Body of pancreas (tissue), 4 donors: ENCODE measurements at regions not wholly inside any gene's neighbourhood (a gene's known extent, or its start where the extent isn't known, plus 50 kb on each side); places are given as distances from the start of the nearest gene placed in this dataset.

Experiments
- ATAC-seq: fragments of 150-250 bp; one replicate; pipeline ENCODE4 v1.9.1; 2016
- DNase-seq, 4 donors: peaks; one replicate each; pipeline ENCODE4 v3.0.0-alpha.2; 2019
- H3K27ac ChIP-seq, 4 donors: fragments of 200-600 bp; sonication (generic); 1 replicate in 3 of 4; 2 replicates in 1 of 4; pipeline versions ENCODE4 v1.5.1 to v1.6.1; 2016 to 2019; ENCODE audit warnings: mild to moderate bottlenecking in 1 of 4, mixed read lengths in 1 of 4, moderate library complexity in 1 of 4
- H3K27me3 ChIP-seq, 2 donors: fragments of 200-600 bp; sonication (generic); one replicate each; pipeline ENCODE4 v1.6.0; 2016; ENCODE audit warnings: mild to moderate bottlenecking in 1 of 2
- H3K36me3 ChIP-seq, 2 donors: fragments of 200-600 bp; sonication (generic); replicated peaks in 1 of 2; 2 replicates each; pipeline ENCODE4 v1.5.1; 2016; ENCODE audit warnings: low read depth in 2 of 2; ENCODE audit not compliant: insufficient read depth in 1 of 2
- H3K4me1 ChIP-seq: fragments of 200-600 bp; sonication (generic); one replicate; pipeline ENCODE4 v1.6.0; 2016
- H3K4me3 ChIP-seq, 2 donors: fragments of 200-600 bp; sonication (generic); 1 replicate in 1 of 2; 2 replicates in 1 of 2; pipeline ENCODE4 v1.5.1; 2016 to 2019
- H3K9me3 ChIP-seq, 3 donors: fragments of 200-600 bp; sonication (generic); 1 replicate in 2 of 3; 2 replicates in 1 of 3; pipeline ENCODE4 v1.5.1; 2016
- POLR2A ChIP-seq, 3 donors: fragments of 450-650 bp; IDR thresholded peaks; one replicate each; pipeline ENCODE4 v1.6.1; 2016; ENCODE audit warnings: antibody characterized with exemption in 3 of 3, mild to moderate bottlenecking in 2 of 3
- whole genome bisulfite sequencing, 2 donors: methylation state at CpG; one replicate each; pipeline ENCODE4 v1.1.5; 2017; 5-methylcytosine and 5-hydroxymethylcytosine counted together
- intact Hi-C: fragments of 100-400 bp; cut with DNase I; formaldehyde crosslinking; loops from one replicate; pipeline ENCODE4 v1.15.1; 2023
- TF ChIP-seq, protein P1 (sequence below), 7 experiments: fragments of 450-650 bp in 4 of 7; fragments of 200-600 bp in 3 of 7; sonication (generic) in 3 of 7; IDR thresholded peaks; one replicate each; pipeline ENCODE4 v1.5.1; 2016 to 2019; ENCODE audit warnings: antibody characterized with exemption in 7 of 7

DNA sequence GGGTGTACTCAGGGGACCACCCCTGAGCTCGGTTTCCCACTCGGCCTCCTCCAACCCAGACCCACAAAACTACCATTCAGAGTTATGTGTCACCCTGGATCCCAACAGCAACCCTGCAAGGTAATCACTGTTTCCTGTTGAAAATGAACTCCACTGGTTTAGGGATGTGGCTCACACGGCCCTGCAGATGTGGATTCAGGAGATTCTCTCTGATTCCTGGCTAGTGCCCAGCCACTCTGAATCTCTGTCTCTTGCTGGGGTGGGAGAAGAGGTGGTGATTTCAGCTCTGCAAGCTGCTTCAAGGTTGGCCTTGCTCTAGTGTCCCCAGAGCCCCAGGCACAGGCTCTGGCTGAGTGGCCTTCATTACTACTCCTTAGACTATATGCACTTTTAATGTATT lies 1231.6 kb downstream of the TBC1D22A start:
- Histone ChIP-seq H3K27ac (no peak overlapping the region), H3K9me3 (no peaks in the 10 kb centered on the region), H3K4me3 (no peak overlapping the region), H3K4me1 (no peaks in the 10 kb centered on the region), H3K36me3 (no peaks in the 10 kb centered on the region), H3K27me3 (no peaks in the 10 kb centered on the region)
- no peak for DNase-seq
- 37 to 48% methylated on average over 3 of the region's 3 CpGs for WGBS, 2 donors
- ATAC-seq: no peak
- intact Hi-C loops: no loop called here
- TF ChIP-seq, protein P1, sequence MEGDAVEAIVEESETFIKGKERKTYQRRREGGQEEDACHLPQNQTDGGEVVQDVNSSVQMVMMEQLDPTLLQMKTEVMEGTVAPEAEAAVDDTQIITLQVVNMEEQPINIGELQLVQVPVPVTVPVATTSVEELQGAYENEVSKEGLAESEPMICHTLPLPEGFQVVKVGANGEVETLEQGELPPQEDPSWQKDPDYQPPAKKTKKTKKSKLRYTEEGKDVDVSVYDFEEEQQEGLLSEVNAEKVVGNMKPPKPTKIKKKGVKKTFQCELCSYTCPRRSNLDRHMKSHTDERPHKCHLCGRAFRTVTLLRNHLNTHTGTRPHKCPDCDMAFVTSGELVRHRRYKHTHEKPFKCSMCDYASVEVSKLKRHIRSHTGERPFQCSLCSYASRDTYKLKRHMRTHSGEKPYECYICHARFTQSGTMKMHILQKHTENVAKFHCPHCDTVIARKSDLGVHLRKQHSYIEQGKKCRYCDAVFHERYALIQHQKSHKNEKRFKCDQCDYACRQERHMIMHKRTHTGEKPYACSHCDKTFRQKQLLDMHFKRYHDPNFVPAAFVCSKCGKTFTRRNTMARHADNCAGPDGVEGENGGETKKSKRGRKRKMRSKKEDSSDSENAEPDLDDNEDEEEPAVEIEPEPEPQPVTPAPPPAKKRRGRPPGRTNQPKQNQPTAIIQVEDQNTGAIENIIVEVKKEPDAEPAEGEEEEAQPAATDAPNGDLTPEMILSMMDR (IDR thresholded peaks at IDR 0.05): no peak
- no peak for TF ChIP-seq POLR2A (IDR thresholded peaks at IDR 0.05)

- H3K27me3 ChIP-seq: no peaks in the 10 kb centered on the region
- DNase-seq (no peak), ATAC-seq (no peak)
- H3K4me1 ChIP-seq: no peaks in the 10 kb centered on the region
- H3K9me3 ChIP-seq: peaks cover 0 to 7% (median 0%) of the 10 kb centered on the region in 3 donors
- 37 to 42% methylated on average over 3 of the region's 3 CpGs for WGBS, 2 donors
- no peak overlapping the region for H3K27ac ChIP-seq
- H3K4me3 ChIP-seq: no peak overlapping the region
- intact Hi-C loops: no loop called here
- no peaks in the 10 kb centered on the region for H3K36me3 ChIP-seq
- TF ChIP-seq, protein P1 (IDR thresholded peaks at IDR 0.05): no peak
Observed at GRCh38 chr22:47990481-47990880, 1228.0 kb downstream of the TBC1D22A start.

DNA sequence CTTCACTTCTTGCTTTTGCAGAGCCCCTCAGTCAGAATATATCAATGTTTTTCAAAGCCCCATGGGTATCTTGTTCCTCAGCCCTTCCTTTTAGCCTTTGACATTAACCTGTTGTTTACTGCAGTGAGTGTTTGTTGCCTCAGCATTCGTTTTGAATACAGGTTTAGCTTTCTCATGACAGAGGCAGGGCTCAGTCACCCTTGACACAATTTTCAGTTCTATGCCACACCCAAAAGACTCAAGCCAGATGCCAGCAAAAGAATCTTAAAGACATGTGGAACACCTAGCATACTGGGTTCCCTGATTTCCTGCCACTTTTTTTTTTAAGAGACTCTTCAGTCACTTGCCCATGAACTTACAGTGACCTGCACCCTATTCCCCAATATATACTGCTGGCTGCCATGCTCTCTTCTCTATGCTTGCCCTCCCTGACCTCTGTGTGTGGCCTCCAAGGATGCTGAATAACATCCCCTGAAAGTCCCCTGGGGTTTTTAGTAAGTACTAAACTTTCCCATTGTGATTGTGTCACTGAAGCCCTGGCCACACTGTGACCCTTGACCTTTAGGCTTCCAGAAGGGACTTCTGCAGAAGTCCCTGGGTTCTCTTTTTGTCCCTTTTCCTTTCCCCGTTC lies 1225.5 kb downstream of the TBC1D22A start:
- H3K4me3 ChIP-seq: no peak overlapping the region
- no peaks in the 10 kb centered on the region for H3K36me3 ChIP-seq
- ATAC-seq (no peak), DNase-seq (no peak)
- H3K4me1 ChIP-seq: no peaks in the 10 kb centered on the region
- WGBS, 2 donors: 24 to 29% methylated on average over 2 of the region's 2 CpGs
- intact Hi-C loops: no loop called here
- TF ChIP-seq, protein P1 (IDR thresholded peaks at IDR 0.05): no peak
- peaks cover 0 to 7% (median 0%) of the 10 kb centered on the region in 3 donors for H3K9me3 ChIP-seq
- H3K27ac ChIP-seq: no peak overlapping the region
- no peaks in the 10 kb centered on the region for H3K27me3 ChIP-seq

- H3K27me3 ChIP-seq: no peaks in the 10 kb centered on the region
- DNase-seq (no peak), ATAC-seq (no peak)
- H3K27ac ChIP-seq: no peak overlapping the region
- H3K9me3 ChIP-seq: no peaks in the 10 kb centered on the region
- intact Hi-C loops: no loop called here
- TF ChIP-seq POLR2A (IDR thresholded peaks at IDR 0.05): no peak
- TF ChIP-seq, protein P1 (IDR thresholded peaks at IDR 0.05): no peak
- WGBS, 2 donors: 53 to 57% methylated on average over 3 of the region's 3 CpGs
- H3K4me3 ChIP-seq: no peak overlapping the region
- no peaks in the 10 kb centered on the region for H3K4me1 ChIP-seq
- no peaks in the 10 kb centered on the region for H3K36me3 ChIP-seq
Observed at GRCh38 chr22:47976219-47976618, 1213.8 kb downstream of the TBC1D22A start.

- no peak for TF ChIP-seq POLR2A (IDR thresholded peaks at IDR 0.05)
- TF ChIP-seq, protein P1 (IDR thresholded peaks at IDR 0.05): no peak
- Histone ChIP-seq H3K4me3 (no peak overlapping the region), H3K4me1 (no peaks in the 10 kb centered on the region), H3K27ac (no peak overlapping the region), H3K27me3 (no peaks in the 10 kb centered on the region), H3K36me3 (no peaks in the 10 kb centered on the region), H3K9me3 (no peaks in the 10 kb centered on the region)
- intact Hi-C loops: no loop called here
- WGBS, 2 donors: 43 to 53% methylated on average over 4 of the region's 4 CpGs
- ATAC-seq: no peak
- no peak for DNase-seq
Observed at GRCh38 chr22:47967831-47968230, 1205.4 kb downstream of the TBC1D22A start.
